GM21786 (cell line): ENCODE measurements at regions not wholly inside any gene's neighbourhood (a gene's known extent, or its start where the extent isn't known, plus 50 kb on each side); places are given as distances from the start of the nearest gene placed in this dataset.

Experiments
- ATAC-seq: cut with Tn5 transposase; IDR thresholded peaks from one replicate; pipeline ENCODE4 v1.9.1; 2021; ENCODE audit not compliant: unreplicated experiment

DNA sequence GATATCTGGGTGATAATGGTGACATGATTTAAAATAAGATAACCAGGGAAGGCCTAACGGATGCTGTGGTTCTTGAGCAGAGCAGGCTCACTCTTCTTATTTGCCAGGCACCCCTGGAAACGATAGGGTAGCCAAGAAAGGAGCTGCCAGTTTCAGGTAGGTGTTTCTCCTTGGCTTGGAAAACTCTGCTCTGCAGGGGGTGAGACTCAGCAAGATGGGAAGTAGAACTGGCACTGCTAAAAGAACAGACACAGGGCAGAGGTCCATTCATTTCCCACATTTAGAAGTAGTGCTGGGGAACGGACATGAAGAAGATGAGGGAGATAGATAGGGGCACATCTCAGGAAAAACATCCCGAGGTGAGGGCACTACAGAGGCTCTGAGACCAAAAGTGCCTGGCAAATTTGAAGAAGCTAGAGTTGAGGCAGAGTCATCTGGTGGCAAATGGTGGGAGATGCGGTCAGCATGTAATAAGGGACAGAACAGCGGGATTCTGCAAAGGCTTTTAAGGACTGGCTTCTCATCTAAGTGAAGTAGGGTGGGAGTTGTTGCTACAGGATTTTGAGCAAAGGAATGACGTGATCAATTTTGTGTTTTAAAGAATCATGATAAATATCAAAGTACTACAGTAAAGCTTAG, 323.4 kb upstream of the PLSCR5 start:
- ATAC-seq: no peak

GRCh38 chr3:146921693-146922092, 316.5 kb upstream of the PLSCR5 start:
- ATAC-seq: no peak

- no peak for ATAC-seq
Observed at GRCh38 chr3:146914409-146914808, 309.3 kb upstream of the PLSCR5 start.

- no peak for ATAC-seq
Observed at GRCh38 chr3:146912241-146913015, 307.3 kb upstream of the PLSCR5 start.

GRCh38 chr3:146903927-146904326, 298.8 kb upstream of the PLSCR5 start:
- no peak for ATAC-seq

GRCh38 chr3:146899171-146899570, 294.0 kb upstream of the PLSCR5 start:
- ATAC-seq: no peak

- ATAC-seq: no peak
Observed at GRCh38 chr3:146896711-146897110, 291.6 kb upstream of the PLSCR5 start.

DNA sequence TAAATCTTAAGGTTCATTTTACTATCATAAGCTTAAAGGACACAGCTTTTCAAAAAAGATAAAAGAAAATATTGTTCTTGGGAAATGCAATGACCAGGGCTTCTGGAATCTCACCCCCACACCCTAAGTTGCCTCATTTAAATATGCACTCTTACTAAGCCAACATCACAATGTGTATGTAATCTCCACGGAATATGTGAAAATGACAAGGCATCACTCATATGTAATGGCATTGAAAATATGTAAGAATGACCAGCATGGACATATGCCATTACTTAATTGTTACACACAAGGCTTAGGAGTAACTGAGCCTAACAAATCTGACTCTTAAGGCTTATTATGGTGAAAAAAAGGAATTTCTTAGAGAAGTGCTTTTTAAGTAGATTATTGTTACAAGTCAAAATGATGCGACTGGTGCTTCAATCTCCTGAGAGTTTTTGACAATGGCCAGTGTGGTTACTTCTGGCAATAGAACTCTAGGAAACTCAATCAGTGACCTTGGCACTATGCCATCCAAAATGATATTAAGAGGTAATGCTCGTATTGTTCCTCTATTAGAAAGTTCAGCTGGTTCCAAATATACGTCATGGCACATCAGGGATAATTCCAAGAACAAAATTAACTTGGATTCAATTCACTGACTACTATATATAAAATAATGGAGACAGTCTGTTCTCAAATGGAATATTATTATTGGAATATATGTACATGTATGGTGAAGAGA, 290.0 kb upstream of the PLSCR5 start:
- ATAC-seq: no peak

DNA sequence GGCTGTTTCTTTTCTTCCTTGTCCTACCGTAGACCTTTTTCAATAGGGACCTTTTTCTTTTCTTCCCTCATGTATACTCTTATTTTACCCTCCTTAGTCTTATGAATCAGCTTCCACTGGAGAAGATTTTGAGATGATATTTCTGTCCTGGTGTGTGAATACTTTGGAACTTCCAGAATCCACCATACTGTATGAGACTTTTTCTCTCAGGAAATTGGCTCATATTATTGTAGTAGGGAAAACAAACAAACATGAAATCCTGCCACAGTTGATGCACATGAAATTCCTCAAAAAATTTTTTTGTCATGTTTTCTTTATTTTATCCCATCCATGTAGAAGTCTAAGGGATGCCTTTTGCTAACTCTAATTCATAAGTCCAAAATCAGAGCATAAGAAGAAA, 289.3 kb upstream of the PLSCR5 start:
- ATAC-seq: no peak

DNA sequence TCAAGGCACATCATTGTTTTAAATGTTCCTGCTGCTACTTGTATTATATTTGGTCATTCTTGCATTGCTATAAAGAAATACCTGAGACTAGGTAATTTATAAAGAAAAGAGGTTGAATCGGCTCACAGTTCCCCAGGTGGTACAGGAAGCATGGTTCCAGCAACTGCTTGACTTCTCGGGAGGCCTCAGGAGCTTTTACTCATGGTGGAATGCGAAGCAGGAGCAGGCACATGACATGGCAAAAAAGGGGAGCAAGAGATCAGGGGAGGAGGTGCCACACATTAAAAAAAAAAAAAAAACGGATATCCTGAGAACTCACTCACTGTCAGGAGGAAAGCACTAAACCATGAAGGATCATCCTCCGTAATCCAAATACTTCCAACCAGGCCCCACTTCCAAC, 286.9 kb upstream of the PLSCR5 start:
- ATAC-seq: no peak

DNA sequence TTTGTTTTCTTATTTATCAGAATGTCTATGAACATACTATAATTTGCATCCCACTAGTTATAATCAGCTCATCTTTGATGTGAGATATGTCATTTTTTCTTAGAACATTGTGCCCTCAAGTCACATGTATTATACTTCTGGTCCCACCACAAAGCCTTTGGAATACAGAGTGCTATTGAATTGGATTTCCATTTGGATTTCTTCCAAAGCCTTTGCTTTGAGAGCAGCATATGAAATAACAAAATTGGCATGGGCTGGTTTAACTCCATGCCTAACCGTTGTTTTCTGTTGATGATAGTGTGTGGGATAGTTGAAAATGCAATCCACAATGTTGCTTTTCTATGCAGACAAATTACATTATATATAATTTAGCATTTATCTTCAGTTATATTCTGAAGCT, 284.5 kb upstream of the PLSCR5 start:
- ATAC-seq: no peak

GRCh38 chr3:146888176-146888575, 283.0 kb upstream of the PLSCR5 start:
- no peak for ATAC-seq

- ATAC-seq: no peak
Observed at GRCh38 chr3:146884721-146885120, 279.6 kb upstream of the PLSCR5 start.

DNA sequence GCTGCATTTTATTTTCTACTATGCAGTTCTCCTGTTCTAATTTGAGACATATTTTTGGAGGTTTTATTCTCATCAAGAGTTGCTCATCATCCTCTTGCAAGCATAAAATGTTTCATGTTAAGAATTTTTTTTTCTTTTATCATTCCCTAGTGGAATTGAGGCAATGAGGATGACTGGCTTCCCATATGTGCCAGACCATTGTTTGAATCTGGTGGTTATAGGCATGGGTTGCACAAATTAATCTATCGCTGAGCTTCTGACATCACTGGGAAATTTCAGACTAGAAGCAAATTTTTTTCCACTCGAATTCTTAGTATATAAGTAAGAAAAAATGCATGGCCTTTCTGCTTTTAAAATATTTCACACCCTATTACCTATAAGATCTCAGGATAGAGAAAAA, 279.1 kb upstream of the PLSCR5 start:
- ATAC-seq: no peak

GRCh38 chr3:146883288-146883687, 278.1 kb upstream of the PLSCR5 start:
- ATAC-seq: no peak

DNA sequence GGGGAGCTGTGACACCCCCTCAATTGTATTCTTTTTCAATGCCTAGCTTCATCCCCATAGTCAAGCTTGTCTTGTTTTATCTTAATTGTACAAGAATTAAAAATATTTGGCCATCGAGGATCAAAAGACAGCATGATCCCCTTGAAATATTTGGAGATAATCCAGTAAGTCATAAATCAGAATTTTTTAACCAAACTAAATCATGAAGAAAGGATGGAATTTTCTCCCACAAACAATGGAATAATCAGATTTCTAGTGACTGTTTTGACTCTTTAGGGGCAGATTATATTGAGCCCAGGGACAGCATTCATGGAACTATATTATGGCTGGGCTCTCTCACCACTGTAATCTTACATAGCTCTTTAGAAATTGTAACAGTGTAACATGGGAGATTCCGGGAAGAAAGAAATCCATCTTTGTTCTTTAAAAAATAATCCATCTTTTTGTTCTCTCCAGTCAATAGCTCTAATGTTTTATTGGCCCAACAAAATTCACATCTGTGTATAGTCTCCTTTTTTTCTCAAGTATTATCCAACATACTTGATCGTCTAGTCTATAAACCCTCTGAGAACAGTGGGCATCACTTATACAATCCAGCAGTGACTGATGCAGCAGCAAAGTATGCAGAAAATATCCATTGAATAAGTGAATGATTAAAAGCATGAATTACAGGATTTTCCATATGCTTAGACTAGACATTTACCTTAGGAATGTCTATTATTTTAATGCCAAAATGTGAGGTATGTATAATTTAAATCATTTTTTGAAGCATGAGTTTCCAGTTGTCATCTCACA, 277.0 kb upstream of the PLSCR5 start:
- no peak for ATAC-seq

DNA sequence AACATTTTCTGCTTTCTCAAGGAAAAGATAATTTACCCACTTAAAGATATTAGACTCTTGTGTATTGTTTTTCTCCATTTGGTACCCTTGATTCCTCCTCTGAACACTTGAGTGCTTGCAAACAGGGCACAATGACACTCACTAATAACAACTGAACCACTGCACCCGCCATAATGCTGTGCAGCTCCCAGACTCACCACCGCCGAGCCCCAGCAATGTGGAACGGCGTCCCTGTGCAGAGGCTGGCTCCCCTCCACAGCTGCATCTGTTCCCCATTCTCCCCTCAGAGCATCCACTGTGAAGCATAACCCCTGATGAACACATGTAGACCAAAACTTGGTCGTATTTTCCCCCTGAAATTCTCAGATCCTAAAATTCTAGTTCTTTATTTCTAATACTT, 276.2 kb upstream of the PLSCR5 start:
- ATAC-seq: no peak

GRCh38 chr3:146873748-146874147, 268.6 kb upstream of the PLSCR5 start:
- ATAC-seq: no peak

GRCh38 chr3:146865175-146865755, 260.1 kb upstream of the PLSCR5 start:
- ATAC-seq: no peak

DNA sequence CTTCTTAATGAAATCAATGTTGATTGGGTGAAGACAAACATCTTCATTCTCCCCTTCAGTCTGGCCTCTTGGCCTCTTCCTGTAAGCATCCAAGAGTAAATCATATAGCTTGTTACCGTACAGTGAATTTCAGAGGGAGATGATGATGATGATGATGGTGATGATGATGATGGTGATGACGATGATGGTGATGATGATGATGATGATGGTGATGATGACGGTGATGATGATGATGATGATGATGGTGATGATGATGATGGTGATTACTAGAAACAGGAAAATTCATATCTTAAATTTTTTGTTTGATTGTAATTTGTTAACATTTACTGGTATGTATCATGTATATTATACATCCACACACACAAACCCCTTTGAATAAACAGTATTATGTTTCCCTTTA, 256.1 kb upstream of the PLSCR5 start:
- no peak for ATAC-seq

- no peak for ATAC-seq
Observed at GRCh38 chr3:146854523-146854922, 249.4 kb upstream of the PLSCR5 start.
